NCI-H82 (cell line): ENCODE measurements at regions not wholly inside any gene's neighbourhood (a gene's known extent, or its start where the extent isn't known, plus 50 kb on each side); places are given as distances from the start of the nearest gene placed in this dataset.
A peak's percentile ranks its signal among the peaks of the same experiment; 100 is the strongest.

Source experiments
- DNase-seq: peaks from one replicate; lab custom pipeline; 2025; lab: John Stamatoyannopoulos, UW

GRCh38 chr11:134008634-134009071 lies 51.9 kb upstream of the IGSF9B start:
- no peak for DNase-seq

GRCh38 chr11:134013518-134013917 lies 55.4 kb upstream of the JAM3 start:
- DNase-seq: no peak

GRCh38 chr11:134014511-134014910 lies 54.4 kb upstream of the JAM3 start:
- DNase-seq: peak; percentile 67

- no peak for DNase-seq
Observed at GRCh38 chr11:134015556-134015955, 53.3 kb upstream of the JAM3 start.

- no peak for DNase-seq
Observed at GRCh38 chr11:134017511-134018430, 51.1 kb upstream of the JAM3 start.
